ENCODE measurements at regions not wholly inside any gene's neighbourhood (a gene's known extent, or its start where the extent isn't known, plus 50 kb on each side); places are given as distances from the start of the nearest gene placed in this dataset.

GRCh38 chr3:145536461-145536860 is 624.5 kb downstream of the PLOD2 start:
- H3K27me3 ChIP-seq (ENCODE audit: control insufficient read depth in 4 of 4, insufficient read depth in 4 of 4, low read length in 3 of 4): no peaks in the 10 kb centered on the region
- no peaks in the 10 kb centered on the region for H3K36me3 ChIP-seq (ENCODE audit: control insufficient read depth in 4 of 4, insufficient read depth in 3 of 4, low read depth in 1 of 4, low read length in 3 of 4)
- H3K9ac ChIP-seq (ENCODE audit: low read depth in 1 of 2, low read length in 2 of 2): no peak overlapping the region
- H3K27ac ChIP-seq (ENCODE audit: low read depth in 1 of 2, low read length in 2 of 2): no peak overlapping the region
- no peak for DNase-seq (ENCODE audit: low spot score)
- no peaks in the 10 kb centered on the region for H3K4me1 ChIP-seq (ENCODE audit: control insufficient read depth in 4 of 4, insufficient read depth in 4 of 4, low read length in 3 of 4)
- no peaks in the 10 kb centered on the region for H3K9me3 ChIP-seq (ENCODE audit: control insufficient read depth in 4 of 4, low read length in 3 of 4)
- no peak overlapping the region for H3K4me3 ChIP-seq (ENCODE audit: low read depth in 1 of 3, low read length in 3 of 3)
- TF ChIP-seq SP1 (IDR thresholded peaks at IDR 0.05) (no peak), REST (IDR thresholded peaks at IDR 0.05) (no peak), RXRA (IDR thresholded peaks at IDR 0.05) (no peak), RAD21 (IDR thresholded peaks at IDR 0.05) (no peak), FOXA2 (IDR thresholded peaks at IDR 0.05) (no peak), FOXA1 (IDR thresholded peaks at IDR 0.05) (no peak), EGR1 (IDR thresholded peaks at IDR 0.05; ENCODE audit: low read depth in 2 of 2) (no peak), TAF1 (conservative IDR thresholded peaks at IDR 0.05) (no peak), ZBTB33 (IDR thresholded peaks at IDR 0.05) (no peak), YY1 (IDR thresholded peaks at IDR 0.05) (no peak), HNF4G (IDR thresholded peaks at IDR 0.05) (no peak), JUND (IDR thresholded peaks at IDR 0.05) (no peak)
- TF ChIP-seq, protein P1, sequence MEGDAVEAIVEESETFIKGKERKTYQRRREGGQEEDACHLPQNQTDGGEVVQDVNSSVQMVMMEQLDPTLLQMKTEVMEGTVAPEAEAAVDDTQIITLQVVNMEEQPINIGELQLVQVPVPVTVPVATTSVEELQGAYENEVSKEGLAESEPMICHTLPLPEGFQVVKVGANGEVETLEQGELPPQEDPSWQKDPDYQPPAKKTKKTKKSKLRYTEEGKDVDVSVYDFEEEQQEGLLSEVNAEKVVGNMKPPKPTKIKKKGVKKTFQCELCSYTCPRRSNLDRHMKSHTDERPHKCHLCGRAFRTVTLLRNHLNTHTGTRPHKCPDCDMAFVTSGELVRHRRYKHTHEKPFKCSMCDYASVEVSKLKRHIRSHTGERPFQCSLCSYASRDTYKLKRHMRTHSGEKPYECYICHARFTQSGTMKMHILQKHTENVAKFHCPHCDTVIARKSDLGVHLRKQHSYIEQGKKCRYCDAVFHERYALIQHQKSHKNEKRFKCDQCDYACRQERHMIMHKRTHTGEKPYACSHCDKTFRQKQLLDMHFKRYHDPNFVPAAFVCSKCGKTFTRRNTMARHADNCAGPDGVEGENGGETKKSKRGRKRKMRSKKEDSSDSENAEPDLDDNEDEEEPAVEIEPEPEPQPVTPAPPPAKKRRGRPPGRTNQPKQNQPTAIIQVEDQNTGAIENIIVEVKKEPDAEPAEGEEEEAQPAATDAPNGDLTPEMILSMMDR (IDR thresholded peaks at IDR 0.05; ENCODE audit: low read depth, low read length, missing input control): no peak
- TF ChIP-seq, protein P2, sequence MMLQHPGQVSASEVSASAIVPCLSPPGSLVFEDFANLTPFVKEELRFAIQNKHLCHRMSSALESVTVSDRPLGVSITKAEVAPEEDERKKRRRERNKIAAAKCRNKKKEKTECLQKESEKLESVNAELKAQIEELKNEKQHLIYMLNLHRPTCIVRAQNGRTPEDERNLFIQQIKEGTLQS (IDR thresholded peaks at IDR 0.05): no peak

GRCh38 chr3:145550522-145550921 is 610.5 kb downstream of the PLOD2 start:
- H3K4me3 ChIP-seq (ENCODE audit: low read depth in 1 of 3, low read length in 3 of 3): no peak overlapping the region
- DNase-seq (ENCODE audit: low spot score): no peak
- H3K9ac ChIP-seq (ENCODE audit: low read depth in 1 of 2, low read length in 2 of 2): no peak overlapping the region
- H3K9me3 ChIP-seq (ENCODE audit: control insufficient read depth in 4 of 4, low read length in 3 of 4): no peaks in the 10 kb centered on the region
- no peaks in the 10 kb centered on the region for H3K4me1 ChIP-seq (ENCODE audit: control insufficient read depth in 4 of 4, insufficient read depth in 4 of 4, low read length in 3 of 4)
- no peaks in the 10 kb centered on the region for H3K36me3 ChIP-seq (ENCODE audit: control insufficient read depth in 4 of 4, insufficient read depth in 3 of 4, low read depth in 1 of 4, low read length in 3 of 4)
- no peaks in the 10 kb centered on the region for H3K27me3 ChIP-seq (ENCODE audit: control insufficient read depth in 4 of 4, insufficient read depth in 4 of 4, low read length in 3 of 4)
- 0% methylated on average over 1 of the region's 1 CpG for WGBS
- TF ChIP-seq RXRA (IDR thresholded peaks at IDR 0.05) (no peak), HNF4A (conservative IDR thresholded peaks at IDR 0.05) (no peak), EGR1 (IDR thresholded peaks at IDR 0.05; ENCODE audit: low read depth in 2 of 2) (no peak), ZBTB33 (IDR thresholded peaks at IDR 0.05) (no peak), TAF1 (conservative IDR thresholded peaks at IDR 0.05) (no peak), RAD21 (IDR thresholded peaks at IDR 0.05) (no peak), HNF4G (IDR thresholded peaks at IDR 0.05) (no peak)
- TF ChIP-seq, protein P3, sequence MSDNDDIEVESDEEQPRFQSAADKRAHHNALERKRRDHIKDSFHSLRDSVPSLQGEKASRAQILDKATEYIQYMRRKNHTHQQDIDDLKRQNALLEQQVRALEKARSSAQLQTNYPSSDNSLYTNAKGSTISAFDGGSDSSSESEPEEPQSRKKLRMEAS (IDR thresholded peaks at IDR 0.05): no peak
- no peak overlapping the region for H3K27ac ChIP-seq (ENCODE audit: low read depth in 1 of 2, low read length in 2 of 2)
